ENCODE measurements at regions not wholly inside any gene's neighbourhood (a gene's known extent, or its start where the extent isn't known, plus 50 kb on each side); places are given as distances from the start of the nearest gene placed in this dataset.

DNA sequence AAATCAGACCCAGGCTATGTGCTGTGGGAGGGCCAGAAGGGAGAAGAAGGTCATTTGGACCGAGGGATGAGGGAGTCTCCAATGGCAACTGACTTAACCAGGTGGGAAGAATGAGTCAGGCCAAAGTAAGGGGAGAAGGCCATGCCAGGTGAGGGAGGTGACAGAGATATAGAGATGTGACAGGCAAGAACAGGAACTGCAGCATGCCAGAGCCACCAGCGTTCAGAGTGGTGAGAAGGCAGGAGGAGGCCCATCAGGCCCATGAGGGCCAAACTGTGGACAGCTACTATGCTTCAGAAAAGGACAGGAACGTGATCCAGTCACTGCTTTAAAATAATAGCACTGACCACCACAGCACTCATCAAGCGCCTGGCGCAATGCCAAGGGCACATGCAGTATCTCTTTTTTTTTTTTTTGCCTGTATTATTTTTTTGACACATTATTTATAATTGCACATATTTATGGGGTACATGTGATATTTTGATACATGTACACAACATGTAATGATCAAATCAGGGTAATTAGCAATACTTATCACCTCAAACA is 154.3 kb upstream of the IGF1R start:
- no peaks in the 10 kb centered on the region for H4K20me1 ChIP-seq (ENCODE audit: insufficient read depth, low read length)
- no peak overlapping the region for H3K27ac ChIP-seq (ENCODE audit: low read depth, low read length, poor library complexity, severe bottlenecking)
- H3K79me2 ChIP-seq (ENCODE audit: insufficient read depth, low read depth, low read length), result no peaks in the 10 kb centered on the region
- H3K4me1 ChIP-seq (ENCODE audit: insufficient read depth, low read length, poor library complexity, severe bottlenecking), result no peaks in the 10 kb centered on the region
- no peaks in the 10 kb centered on the region for H3K36me3 ChIP-seq (ENCODE audit: insufficient read depth, low read length)
- TF ChIP-seq CTCF (conservative IDR thresholded peaks at IDR 0.05; ENCODE audit: low read length) (no peak), EZH2phosphoT487 (IDR thresholded peaks at IDR 0.05; ENCODE audit: borderline replicate concordance, low read depth, low read length) (no peak)
- no peak overlapping the region for H2AFZ ChIP-seq (ENCODE audit: low read length)
- POLR2A ChIA-PET, result interaction anchor here (0.6 kb wide), 2 partner anchors 18 to 258 kb away, joined by 3 read pairs; no protein-coding TSS in a partner anchor
- H3K4me2 ChIP-seq (ENCODE audit: low read length), result no peak overlapping the region
- no peak overlapping the region for H3K4me3 ChIP-seq (ENCODE audit: low read depth, low read length, poor library complexity, severe bottlenecking)
- H3K9me3 ChIP-seq (ENCODE audit: low read length), result no peaks in the 10 kb centered on the region
- CTCF ChIA-PET (ENCODE audit: unreplicated experiment), result no interaction called here
- H3K9me2 ChIP-seq (ENCODE audit: insufficient read depth, low read length), result no peaks in the 10 kb centered on the region
- intact Hi-C loops (cut with micrococcal nuclease; ENCODE audit: unreplicated experiment), result no loop called here
- BruUV-seq (replicated peaks), result no TSS peak
- no peak for DNase-seq (ENCODE audit: low spot score)

- POLR2A ChIA-PET, result interaction anchor here (0.7 kb wide), 1 partner anchor 22 kb away, joined by 3 read pairs; no protein-coding TSS in a partner anchor
- H3K4me3 ChIP-seq (ENCODE audit: low read depth, low read length, poor library complexity, severe bottlenecking), result no peak overlapping the region
- H3K4me2 ChIP-seq (ENCODE audit: low read length), result no peak overlapping the region
- no peak overlapping the region for H3K27ac ChIP-seq (ENCODE audit: low read depth, low read length, poor library complexity, severe bottlenecking)
- no TSS peak for BruUV-seq (replicated peaks)
- H3K79me2 ChIP-seq (ENCODE audit: insufficient read depth, low read depth, low read length), result no peaks in the 10 kb centered on the region
- H3K9me2 ChIP-seq (ENCODE audit: insufficient read depth, low read length), result no peaks in the 10 kb centered on the region
- H2AFZ ChIP-seq (ENCODE audit: low read length), result no peak overlapping the region
- no peak for DNase-seq (ENCODE audit: low spot score)
- H3K36me3 ChIP-seq (ENCODE audit: insufficient read depth, low read length), result no peaks in the 10 kb centered on the region
- H4K20me1 ChIP-seq (ENCODE audit: insufficient read depth, low read length), result no peaks in the 10 kb centered on the region
- intact Hi-C loops (cut with micrococcal nuclease; ENCODE audit: unreplicated experiment), result no loop called here
- no peaks in the 10 kb centered on the region for H3K4me1 ChIP-seq (ENCODE audit: insufficient read depth, low read length, poor library complexity, severe bottlenecking)
- no peaks in the 10 kb centered on the region for H3K9me3 ChIP-seq (ENCODE audit: low read length)
- TF ChIP-seq EZH2phosphoT487 (IDR thresholded peaks at IDR 0.05; ENCODE audit: borderline replicate concordance, low read depth, low read length) (no peak), CTCF (conservative IDR thresholded peaks at IDR 0.05; ENCODE audit: low read length) (no peak)
- CTCF ChIA-PET (ENCODE audit: unreplicated experiment), result no interaction called here
Observed at GRCh38 chr15:98501192-98501591, 147.1 kb upstream of the IGF1R start.

- no peak for DNase-seq (ENCODE audit: low spot score)
- Histone ChIP-seq H3K4me1 (ENCODE audit: insufficient read depth, low read length, poor library complexity, severe bottlenecking) (no peaks in the 10 kb centered on the region), H3K9me2 (ENCODE audit: insufficient read depth, low read length) (no peaks in the 10 kb centered on the region), H3K27ac (ENCODE audit: low read depth, low read length, poor library complexity, severe bottlenecking) (no peak overlapping the region), H3K4me2 (ENCODE audit: low read length) (no peak overlapping the region), H3K36me3 (ENCODE audit: insufficient read depth, low read length) (no peaks in the 10 kb centered on the region), H3K4me3 (ENCODE audit: low read depth, low read length, poor library complexity, severe bottlenecking) (no peak overlapping the region), H3K9me3 (ENCODE audit: low read length) (no peaks in the 10 kb centered on the region), H2AFZ (ENCODE audit: low read length) (no peak overlapping the region), H4K20me1 (ENCODE audit: insufficient read depth, low read length) (no peaks in the 10 kb centered on the region), H3K79me2 (ENCODE audit: insufficient read depth, low read depth, low read length) (no peaks in the 10 kb centered on the region)
- ChIA-PET CTCF (ENCODE audit: unreplicated experiment) (no interaction called here), POLR2A (interaction anchor here (0.7 kb wide), 2 partner anchors 17 to 23 kb away, joined by 3 to 5 read pairs; no protein-coding TSS in a partner anchor)
- intact Hi-C loops (cut with micrococcal nuclease; ENCODE audit: unreplicated experiment), result no loop called here
- TF ChIP-seq CTCF (conservative IDR thresholded peaks at IDR 0.05; ENCODE audit: low read length) (no peak), EZH2phosphoT487 (IDR thresholded peaks at IDR 0.05; ENCODE audit: borderline replicate concordance, low read depth, low read length) (no peak)
- BruUV-seq (replicated peaks), result no TSS peak
Observed at GRCh38 chr15:98501632-98502031, 146.7 kb upstream of the IGF1R start.
